Glutamatergic neuron (in vitro differentiated cells): ENCODE measurements at regions not wholly inside any gene's neighbourhood (a gene's known extent, or its start where the extent isn't known, plus 50 kb on each side); places are given as distances from the start of the nearest gene placed in this dataset.
A peak's percentile ranks its signal among the peaks of the same experiment; 100 is the strongest.

ENCODE experiments used
- DNase-seq: peaks from one replicate; pipeline ENCODE4 v3.0.0; 2022
- H3K27ac Mint-ChIP-seq: one replicate; pipeline ENCODE4 v1.8.0; 2020; ENCODE audit warnings: mild to moderate bottlenecking, mixed read lengths, inconsistent platforms; ENCODE audit not compliant: unreplicated experiment
- H3K27me3 Mint-ChIP-seq: one replicate; pipeline ENCODE4 v1.8.0; 2020; ENCODE audit warnings: mild to moderate bottlenecking, moderate library complexity, mixed read lengths, inconsistent platforms; ENCODE audit not compliant: unreplicated experiment
- H3K36me3 Mint-ChIP-seq: one replicate; pipeline ENCODE4 v1.8.0; 2020; ENCODE audit warnings: mild to moderate bottlenecking, mixed read lengths, inconsistent platforms; ENCODE audit not compliant: unreplicated experiment
- H3K4me1 Mint-ChIP-seq: one replicate; pipeline ENCODE4 v1.8.0; 2020; ENCODE audit warnings: mild to moderate bottlenecking, low read depth, mixed read lengths, inconsistent platforms; ENCODE audit not compliant: unreplicated experiment
- H3K4me3 Mint-ChIP-seq: one replicate; pipeline ENCODE4 v1.8.0; 2020; ENCODE audit warnings: mild to moderate bottlenecking, mixed read lengths, inconsistent platforms; ENCODE audit not compliant: unreplicated experiment
- H3K9me3 Mint-ChIP-seq: one replicate; pipeline ENCODE4 v1.8.0; 2020; ENCODE audit warnings: mild to moderate bottlenecking, moderate library complexity, mixed read lengths, inconsistent platforms; ENCODE audit not compliant: unreplicated experiment
- TF ChIP-seq, protein P1 (sequence below): fragments of 200-600 bp; sonication (generic); IDR thresholded peaks from one replicate; pipeline ENCODE4 v1.5.0; 2021; ENCODE audit not compliant: partially characterized antibody, unreplicated experiment

DNA sequence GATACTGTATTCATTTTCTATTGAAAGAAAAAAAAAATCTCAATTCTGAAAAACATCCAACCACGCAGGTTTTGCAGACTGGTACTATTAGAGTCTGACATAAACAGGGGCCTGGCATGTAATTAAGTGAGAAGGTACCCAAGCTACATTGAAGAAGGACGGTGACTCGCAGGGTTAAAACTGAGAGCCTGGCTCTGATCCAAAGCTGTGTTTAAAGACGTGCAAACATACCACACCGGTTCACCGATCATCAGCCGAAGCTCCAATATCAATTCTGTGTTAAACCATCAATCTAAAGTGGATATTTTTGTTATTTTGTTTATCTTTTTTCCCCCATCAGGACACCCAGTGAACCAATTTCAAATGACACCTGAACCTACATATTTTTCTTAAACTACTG, 108.1 kb upstream of the DIO3 start:
- H3K4me3 Mint-ChIP-seq = no peak overlapping the region
- peaks cover 5% of the 10 kb centered on the region for H3K36me3 Mint-ChIP-seq
- DNase-seq = no peak
- H3K27me3 Mint-ChIP-seq = peaks cover 15% of the 10 kb centered on the region
- H3K27ac Mint-ChIP-seq = no peak overlapping the region
- H3K4me1 Mint-ChIP-seq = peaks cover 13% of the 10 kb centered on the region
- TF ChIP-seq, protein P1, sequence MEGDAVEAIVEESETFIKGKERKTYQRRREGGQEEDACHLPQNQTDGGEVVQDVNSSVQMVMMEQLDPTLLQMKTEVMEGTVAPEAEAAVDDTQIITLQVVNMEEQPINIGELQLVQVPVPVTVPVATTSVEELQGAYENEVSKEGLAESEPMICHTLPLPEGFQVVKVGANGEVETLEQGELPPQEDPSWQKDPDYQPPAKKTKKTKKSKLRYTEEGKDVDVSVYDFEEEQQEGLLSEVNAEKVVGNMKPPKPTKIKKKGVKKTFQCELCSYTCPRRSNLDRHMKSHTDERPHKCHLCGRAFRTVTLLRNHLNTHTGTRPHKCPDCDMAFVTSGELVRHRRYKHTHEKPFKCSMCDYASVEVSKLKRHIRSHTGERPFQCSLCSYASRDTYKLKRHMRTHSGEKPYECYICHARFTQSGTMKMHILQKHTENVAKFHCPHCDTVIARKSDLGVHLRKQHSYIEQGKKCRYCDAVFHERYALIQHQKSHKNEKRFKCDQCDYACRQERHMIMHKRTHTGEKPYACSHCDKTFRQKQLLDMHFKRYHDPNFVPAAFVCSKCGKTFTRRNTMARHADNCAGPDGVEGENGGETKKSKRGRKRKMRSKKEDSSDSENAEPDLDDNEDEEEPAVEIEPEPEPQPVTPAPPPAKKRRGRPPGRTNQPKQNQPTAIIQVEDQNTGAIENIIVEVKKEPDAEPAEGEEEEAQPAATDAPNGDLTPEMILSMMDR = no peak
- H3K9me3 Mint-ChIP-seq = peaks cover 8% of the 10 kb centered on the region

DNA sequence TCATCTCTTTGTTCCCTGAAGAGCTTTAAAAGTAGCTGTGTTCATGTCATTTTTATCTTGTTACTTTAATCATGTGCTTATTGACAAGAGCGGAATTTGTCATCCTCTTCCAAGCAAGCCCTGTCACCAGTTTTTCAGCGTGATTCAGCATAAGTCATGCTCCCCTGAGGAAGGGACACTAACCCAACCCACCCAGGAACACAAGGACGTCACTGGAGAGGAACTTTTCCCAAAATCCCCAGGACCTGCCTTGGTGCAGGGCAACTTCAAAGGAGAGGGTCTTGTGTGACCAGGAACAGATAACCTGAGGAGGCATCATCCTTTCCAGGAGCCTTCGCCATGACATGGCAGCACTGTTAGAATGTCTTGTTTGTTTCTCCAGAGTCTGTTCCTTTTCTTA, 107.1 kb upstream of the DIO3 start:
- H3K4me3 Mint-ChIP-seq = no peak overlapping the region
- H3K36me3 Mint-ChIP-seq = peaks cover 5% of the 10 kb centered on the region
- peaks cover 17% of the 10 kb centered on the region for H3K27me3 Mint-ChIP-seq
- H3K27ac Mint-ChIP-seq = no peak overlapping the region
- H3K9me3 Mint-ChIP-seq = peaks cover 8% of the 10 kb centered on the region
- peaks cover 13% of the 10 kb centered on the region for H3K4me1 Mint-ChIP-seq
- no peak for DNase-seq
- TF ChIP-seq, protein P1 = no peak

- peaks cover 5% of the 10 kb centered on the region for H3K36me3 Mint-ChIP-seq
- peaks cover 17% of the 10 kb centered on the region for H3K27me3 Mint-ChIP-seq
- TF ChIP-seq, protein P1 = no peak
- no peak for DNase-seq
- H3K27ac Mint-ChIP-seq = no peak overlapping the region
- H3K9me3 Mint-ChIP-seq = peaks cover 8% of the 10 kb centered on the region
- H3K4me1 Mint-ChIP-seq = peaks cover 13% of the 10 kb centered on the region
- H3K4me3 Mint-ChIP-seq = peak overlapping the region; percentile 32
These were observed 104.8 kb upstream of the DIO3 start for GRCh38 chr14:101456246-101457175.

DNA sequence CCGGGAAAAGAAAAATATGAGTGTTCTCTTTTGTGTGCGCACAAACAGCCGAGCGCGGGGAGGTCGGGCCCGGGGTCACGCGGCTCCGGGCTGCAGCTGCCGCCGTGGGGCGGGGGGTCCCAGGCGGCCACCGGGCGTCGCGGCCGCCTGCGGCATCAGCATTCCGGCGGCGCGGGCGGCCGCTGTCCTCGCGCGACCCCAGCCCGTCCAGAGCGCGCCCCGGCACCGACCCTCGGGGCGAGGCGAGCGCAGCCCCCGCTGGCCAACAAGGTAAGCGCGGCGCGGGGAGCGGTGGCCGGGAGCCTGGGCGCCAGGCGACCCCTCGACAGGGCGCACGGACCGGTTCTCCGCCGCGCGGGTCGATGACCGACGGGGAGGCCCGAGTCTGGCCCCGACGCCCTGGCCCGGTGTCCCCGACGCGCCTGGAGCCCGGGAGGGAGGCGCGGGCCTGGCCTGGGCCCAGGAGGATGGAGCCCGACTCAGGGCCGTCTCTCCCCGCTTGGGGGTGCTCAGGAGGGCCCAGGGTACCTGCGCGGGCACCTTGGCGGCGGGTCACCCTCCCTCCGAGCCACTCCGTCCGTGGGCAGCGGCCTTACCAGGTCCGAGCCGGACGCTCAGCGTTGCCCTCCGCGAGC, 103.9 kb upstream of the DIO3 start:
- H3K27ac Mint-ChIP-seq = no peak overlapping the region

More for the DNA sequence above, 103.9 kb upstream of the DIO3 start:
- DNase-seq = no peak
- TF ChIP-seq, protein P1 = no peak
- Mint-ChIP-seq H3K4me1 (peaks cover 13% of the 10 kb centered on the region), H3K4me3 (no peak overlapping the region), H3K27me3 (peaks cover 17% of the 10 kb centered on the region), H3K9me3 (peaks cover 8% of the 10 kb centered on the region), H3K36me3 (peaks cover 5% of the 10 kb centered on the region)
